ENCODE measurements at regions not wholly inside any gene's neighbourhood (a gene's known extent, or its start where the extent isn't known, plus 50 kb on each side); places are given as distances from the start of the nearest gene placed in this dataset.
A peak's percentile ranks its signal among the peaks of the same experiment; 100 is the strongest.

GRCh38 chr4:72858328-72858727, 211.2 kb downstream of the COX18 start:
- POLR2A ChIA-PET (ENCODE audit: unreplicated experiment) = no interaction called here
- Histone ChIP-seq H3K9me3 (ENCODE audit: control insufficient read depth, insufficient read depth, low read length) (no peaks in the 10 kb centered on the region), H3K18ac (ENCODE audit: low read depth, low read length) (no peak overlapping the region), H3K9me1 (ENCODE audit: insufficient read depth, low read length) (no peaks in the 10 kb centered on the region), H3K9ac (ENCODE audit: low read depth, low read length) (no peak overlapping the region), H3K4me3 (ENCODE audit: insufficient read depth, low read depth, low read length) (no peak overlapping the region), H3K27me3 (ENCODE audit: control insufficient read depth, insufficient read depth, low read length) (no peaks in the 10 kb centered on the region), H2AFZ (replicated peaks; ENCODE audit: low read length, poor library complexity) (no peak overlapping the region), H2BK120ac (ENCODE audit: low read depth, low read length) (no peak overlapping the region), H2BK20ac (ENCODE audit: low read depth, low read length) (no peak overlapping the region), H3K14ac (replicated peaks; ENCODE audit: low read depth, low read length) (no peak overlapping the region), H2BK5ac (ENCODE audit: low read depth, low read length, poor library complexity, severe bottlenecking) (no peak overlapping the region), H4K20me1 (ENCODE audit: insufficient read depth, low read length) (no peaks in the 10 kb centered on the region), H2BK15ac (ENCODE audit: low read depth, low read length) (no peak overlapping the region), H3K4me1 (ENCODE audit: control insufficient read depth, insufficient read depth, low read length) (no peaks in the 10 kb centered on the region), H3K4ac (ENCODE audit: low read depth, low read length) (no peak overlapping the region), H3K56ac (ENCODE audit: extremely low read depth, insufficient read depth, low read length) (no peak overlapping the region), H4K8ac (ENCODE audit: low read depth in 2 of 2, low read length in 2 of 2) (no peak overlapping the region), H4K5ac (ENCODE audit: low read depth, low read length) (no peak overlapping the region), H3K23ac (ENCODE audit: low read depth, low read length) (no peak overlapping the region), H3K4me2 (ENCODE audit: low read depth, low read length) (no peak overlapping the region), H3K36me3 (ENCODE audit: control insufficient read depth, insufficient read depth, low read length) (no peaks in the 10 kb centered on the region), H3K79me1 (ENCODE audit: low read depth in 1 of 2, low read length in 2 of 2) (no peaks in the 10 kb centered on the region), H4K91ac (ENCODE audit: insufficient read depth, low read depth, low read length) (no peak overlapping the region), H2AK9ac (replicated peaks; ENCODE audit: low read depth, low read length, poor library complexity) (no peak overlapping the region), H2AK5ac (ENCODE audit: low read depth, low read length) (no peak overlapping the region), H3K27ac (ENCODE audit: insufficient read depth, low read length) (no peak overlapping the region)
- ATAC-seq (ENCODE audit: low read depth) (peak; percentile 93), DNase-seq (peak; percentile 79)
- dilution Hi-C loops (cut with HindIII; ENCODE audit: low sequenced_read_pairs, unreplicated experiment) (no loop called here), intact Hi-C loops (cut with micrococcal nuclease) (no loop called here), in situ Hi-C loops (cut with MboI; ENCODE audit: low sequenced_read_pairs) (no loop called here)
- no TSS peak for BruUV-seq (replicated peaks)
- CTCF ChIA-PET = no interaction called here
- WGBS, 2 experiments (ENCODE audit: extremely low coverage in 2 of 2, insufficient read length in 1 of 2) = no CpG with 5 or more reads among the region's 4 CpGs
- TF ChIP-seq POLR2A (IDR thresholded peaks at IDR 0.05; ENCODE audit: low read depth, low read length) (no peak), FOS (IDR thresholded peaks at IDR 0.05; ENCODE audit: low read depth, low read length) (no peak), CEBPB (IDR thresholded peaks at IDR 0.05; ENCODE audit: low read depth, low read length) (peak; percentile 63; the same call in 1 of the 2 replicates), MAFK (IDR thresholded peaks at IDR 0.05; ENCODE audit: low read depth, low read length) (no peak), NFE2L2 (IDR thresholded peaks at IDR 0.05; ENCODE audit: low read depth, low read length) (no peak)

Data from IMR-90 (cell line).